ENCODE measurements at regions not wholly inside any gene's neighbourhood (a gene's known extent, or its start where the extent isn't known, plus 50 kb on each side); places are given as distances from the start of the nearest gene placed in this dataset.

DNA sequence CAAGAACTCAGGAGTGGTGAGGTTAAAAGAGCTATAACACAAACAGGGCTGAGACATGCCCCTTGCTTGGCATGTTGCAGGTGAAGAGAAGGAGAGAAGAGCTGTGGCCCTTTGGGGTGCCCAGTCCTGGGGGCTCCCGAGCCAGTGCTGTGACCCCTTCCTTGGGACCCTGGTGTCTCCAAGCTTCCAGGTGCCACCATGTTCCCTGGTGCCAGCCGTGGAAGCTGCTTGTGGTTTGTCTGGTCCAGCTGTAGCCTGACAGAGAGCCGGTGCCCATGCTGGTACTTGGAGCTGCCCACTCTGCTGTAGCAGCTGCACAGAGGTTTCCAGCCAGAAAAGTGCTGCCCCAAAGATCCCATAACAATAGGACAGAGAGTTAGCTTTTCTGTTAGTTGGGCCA lies 159.2 kb upstream of the SLC38A2 start:
- TF ChIP-seq, protein P1, sequence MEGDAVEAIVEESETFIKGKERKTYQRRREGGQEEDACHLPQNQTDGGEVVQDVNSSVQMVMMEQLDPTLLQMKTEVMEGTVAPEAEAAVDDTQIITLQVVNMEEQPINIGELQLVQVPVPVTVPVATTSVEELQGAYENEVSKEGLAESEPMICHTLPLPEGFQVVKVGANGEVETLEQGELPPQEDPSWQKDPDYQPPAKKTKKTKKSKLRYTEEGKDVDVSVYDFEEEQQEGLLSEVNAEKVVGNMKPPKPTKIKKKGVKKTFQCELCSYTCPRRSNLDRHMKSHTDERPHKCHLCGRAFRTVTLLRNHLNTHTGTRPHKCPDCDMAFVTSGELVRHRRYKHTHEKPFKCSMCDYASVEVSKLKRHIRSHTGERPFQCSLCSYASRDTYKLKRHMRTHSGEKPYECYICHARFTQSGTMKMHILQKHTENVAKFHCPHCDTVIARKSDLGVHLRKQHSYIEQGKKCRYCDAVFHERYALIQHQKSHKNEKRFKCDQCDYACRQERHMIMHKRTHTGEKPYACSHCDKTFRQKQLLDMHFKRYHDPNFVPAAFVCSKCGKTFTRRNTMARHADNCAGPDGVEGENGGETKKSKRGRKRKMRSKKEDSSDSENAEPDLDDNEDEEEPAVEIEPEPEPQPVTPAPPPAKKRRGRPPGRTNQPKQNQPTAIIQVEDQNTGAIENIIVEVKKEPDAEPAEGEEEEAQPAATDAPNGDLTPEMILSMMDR (IDR thresholded peaks at IDR 0.05; ENCODE audit: low read length): no peak
- TF ChIP-seq EZH2 (IDR thresholded peaks at IDR 0.05; ENCODE audit: borderline replicate concordance, low read length): no peak
